C4-2B (cell line): ENCODE measurements at regions not wholly inside any gene's neighbourhood (a gene's known extent, or its start where the extent isn't known, plus 50 kb on each side); places are given as distances from the start of the nearest gene placed in this dataset.

Experiments used
- CTCF ChIP-seq: fragments of 450-650 bp; conservative IDR thresholded peaks from 2 replicates; pipeline ENCODE4 v1.5.1; 2017; ENCODE audit warnings: mild to moderate bottlenecking
- ZFX ChIP-seq: fragments of 450-650 bp; IDR thresholded peaks from 2 replicates; pipeline ENCODE4 v1.6.1; 2017

- TF ChIP-seq CTCF = no peak
- no peak for TF ChIP-seq ZFX
These were observed 380.9 kb downstream of the GJA1 start for GRCh38 chr6:121816361-121816760.
